GM19238 (cell line): ENCODE measurements at regions not wholly inside any gene's neighbourhood (a gene's known extent, or its start where the extent isn't known, plus 50 kb on each side); places are given as distances from the start of the nearest gene placed in this dataset.
"Not testable (repeated sequence)": the region's sequence is repeated elsewhere in the genome, so short reads cannot be mapped to it uniquely, and the experiment has no call there.

Experiments
- DNase-seq: peaks from one replicate; pipeline ENCODE4 v3.0.0; 2011; ENCODE audit warnings: low spot score; ENCODE audit not compliant: insufficient read length

DNA sequence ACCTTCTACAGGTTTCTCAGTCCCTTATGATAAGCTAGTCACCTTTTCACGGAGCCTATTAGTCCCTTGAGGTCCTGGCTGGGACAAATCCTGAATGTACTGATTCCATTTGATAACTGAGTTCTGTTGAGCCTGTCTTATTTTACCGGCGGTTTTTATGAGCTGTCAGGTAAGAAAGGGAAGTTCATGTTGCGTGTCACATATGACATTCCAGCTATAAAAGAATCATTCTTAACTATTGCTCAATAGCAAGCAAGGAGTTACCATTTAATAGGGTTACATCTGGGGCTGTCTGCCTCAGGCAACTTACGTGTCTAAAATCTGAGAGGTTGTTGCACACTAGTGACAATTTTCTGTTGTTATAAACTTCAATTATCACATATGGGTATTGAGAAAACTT is 394.6 kb downstream of the TECRL start:
- DNase-seq: no peak

DNA sequence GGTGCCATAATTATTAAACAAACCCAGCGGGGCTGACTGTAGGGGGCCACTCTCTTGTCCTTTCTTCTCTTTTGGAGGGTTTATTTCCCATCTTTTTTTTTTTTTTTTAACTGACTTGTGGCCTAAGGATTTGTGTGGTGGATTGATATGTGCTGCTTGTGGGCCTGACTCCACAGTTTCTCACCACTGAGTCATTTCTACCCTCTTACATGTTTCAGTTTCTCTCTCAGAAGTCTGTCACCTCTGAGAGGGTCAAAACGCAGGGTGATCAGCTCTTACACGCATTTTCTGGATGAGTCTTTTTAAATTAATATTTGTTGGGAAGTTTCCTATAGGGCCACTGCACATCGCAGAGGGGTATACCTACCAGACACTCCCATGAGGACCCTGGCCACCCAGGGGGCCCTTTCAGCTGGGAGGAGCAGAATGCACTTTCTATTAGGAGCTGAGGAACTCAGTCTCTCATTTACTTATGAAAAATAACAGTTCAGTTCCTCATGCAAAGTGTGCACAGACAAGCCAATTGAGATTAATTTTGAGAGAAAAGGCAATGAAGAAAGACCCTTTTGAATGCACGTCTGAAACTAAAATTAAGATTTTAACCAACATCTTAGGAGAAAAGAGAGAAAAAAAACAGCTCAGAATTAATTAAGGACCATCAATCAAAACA is 407.9 kb downstream of the TECRL start:
- no peak for DNase-seq

GRCh38 chr4:64000241-64000640 is 409.0 kb downstream of the TECRL start:
- no peak for DNase-seq

GRCh38 chr4:63986253-63986652 is 423.0 kb downstream of the TECRL start:
- DNase-seq: no peak

DNA sequence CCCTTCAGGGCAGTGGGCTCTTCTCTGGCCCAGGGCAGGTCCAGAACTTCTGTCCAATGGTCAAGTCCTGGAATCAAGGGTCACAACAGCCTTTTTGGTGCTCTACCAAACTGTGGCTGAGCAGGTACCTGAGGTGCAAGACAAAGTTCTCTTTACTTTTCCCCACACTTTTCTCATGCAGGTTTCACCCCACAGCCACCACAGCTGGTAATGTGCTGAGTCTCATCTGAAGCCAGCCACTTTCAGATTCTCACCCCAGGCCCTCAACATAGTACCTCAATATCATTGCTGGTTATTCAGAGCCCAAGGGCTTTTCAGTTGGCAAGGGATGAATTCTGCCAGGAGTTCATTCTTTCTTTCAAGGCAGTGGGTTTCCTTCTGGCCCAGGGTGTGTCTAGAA is 426.0 kb downstream of the TECRL start:
- DNase-seq: no peak

GRCh38 chr4:63965875-63966274 is 443.4 kb downstream of the TECRL start:
- no peak for DNase-seq

GRCh38 chr4:63942706-63943286 is 466.5 kb downstream of the TECRL start:
- DNase-seq: not testable (repeated sequence)

GRCh38 chr4:63937961-63938360 is 471.3 kb downstream of the TECRL start:
- DNase-seq: no peak

- DNase-seq: no peak
Observed at GRCh38 chr4:63922146-63922545, 487.1 kb downstream of the TECRL start.

DNA sequence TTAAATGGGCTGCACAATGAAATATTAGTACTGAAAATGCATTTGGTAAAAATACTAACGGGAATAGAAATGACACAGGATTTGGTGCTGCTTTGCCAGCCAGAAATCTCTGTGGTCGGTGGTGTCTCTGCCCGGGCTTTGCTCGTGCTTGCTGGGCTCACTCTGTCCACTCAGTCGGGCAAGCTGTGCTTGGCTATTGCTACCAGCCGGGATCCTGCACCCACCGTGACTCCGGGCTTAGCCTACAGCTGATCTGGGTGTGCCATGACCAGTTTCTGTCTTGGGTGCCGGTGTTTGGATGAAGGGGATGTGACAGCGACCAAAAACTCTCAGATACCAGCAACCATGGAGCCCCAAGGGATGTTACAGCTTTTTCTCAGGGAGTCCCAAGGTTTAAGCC is 487.7 kb downstream of the TECRL start:
- no peak for DNase-seq

DNA sequence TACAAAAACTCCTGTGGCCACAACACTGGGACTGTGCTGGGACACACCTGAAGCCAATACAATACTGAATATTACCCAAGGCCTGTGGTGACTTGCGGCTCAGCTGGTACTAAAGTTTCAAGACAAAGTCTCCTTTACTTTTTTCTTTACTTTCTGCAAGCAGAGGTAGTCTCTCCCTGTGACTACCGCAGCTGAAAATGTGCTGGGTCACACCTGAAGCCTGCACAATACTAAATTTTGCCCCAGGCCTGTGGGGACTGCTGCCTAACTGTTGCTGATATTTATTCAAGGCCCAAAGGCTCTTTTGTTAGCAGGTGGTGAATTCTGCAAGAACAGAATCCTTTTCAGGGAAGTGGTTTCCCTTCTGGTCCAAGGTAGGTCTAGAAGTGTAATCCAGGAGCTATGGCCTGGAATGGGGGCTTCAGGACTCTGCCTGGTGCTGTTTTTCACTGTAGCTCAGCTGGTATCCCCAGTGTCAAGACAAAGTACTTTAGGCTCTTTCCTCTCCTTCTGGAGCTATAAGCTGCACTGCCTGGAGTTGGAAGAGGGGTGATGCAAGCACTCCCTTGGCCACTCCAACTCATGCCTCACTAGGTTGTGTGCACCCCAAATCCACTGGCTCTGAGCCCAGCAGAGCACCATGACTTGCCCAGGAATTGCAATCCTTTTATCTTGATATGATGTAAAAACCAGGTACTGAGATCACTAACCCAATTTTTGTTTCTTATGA is 489.4 kb downstream of the TECRL start:
- DNase-seq: no peak

DNA sequence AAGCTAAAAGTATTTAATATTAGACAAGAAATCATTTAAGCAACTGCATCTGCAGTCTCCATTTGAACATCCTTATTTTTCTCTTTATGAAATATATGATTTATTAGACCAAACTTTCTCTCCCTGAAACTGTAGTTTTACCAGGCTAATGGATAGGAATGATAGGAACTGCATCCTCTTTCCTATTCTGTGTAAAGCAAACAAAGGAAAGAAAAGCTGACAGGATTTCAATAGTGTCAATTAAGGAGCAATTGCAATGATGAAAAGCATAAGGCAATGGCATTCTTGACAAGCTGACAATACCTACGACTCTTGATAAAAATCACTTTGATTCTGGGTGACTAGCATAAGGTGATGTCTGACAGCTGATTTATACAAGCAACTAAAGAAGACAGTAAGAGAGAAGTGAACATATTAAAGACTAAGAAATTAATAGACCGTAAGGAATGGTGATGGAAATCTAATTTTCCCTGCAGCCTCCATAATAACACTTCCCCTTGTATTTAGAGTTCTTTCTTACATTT is 502.5 kb downstream of the TECRL start:
- DNase-seq: no peak

DNA sequence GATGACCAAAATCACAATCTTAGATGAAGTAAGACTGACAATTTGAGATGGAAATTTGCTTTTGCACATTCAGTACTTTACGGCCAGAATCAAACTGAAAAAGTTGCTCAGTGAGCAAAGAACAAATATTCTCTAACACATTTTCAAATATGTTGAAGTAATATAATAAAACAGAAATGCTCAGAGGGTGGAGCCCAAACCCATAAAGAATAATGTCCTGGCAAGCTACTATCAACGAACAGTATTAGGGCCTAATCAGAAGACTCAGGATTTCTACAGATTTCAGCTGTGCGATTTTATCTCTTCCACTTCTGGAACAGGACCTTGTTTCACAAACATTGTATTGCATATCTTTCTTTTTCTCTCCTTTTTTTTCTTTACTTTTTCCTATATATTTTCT is 505.0 kb downstream of the TECRL start:
- no peak for DNase-seq

- no peak for DNase-seq
Observed at GRCh38 chr4:63901304-63901703, 507.9 kb downstream of the TECRL start.

DNA sequence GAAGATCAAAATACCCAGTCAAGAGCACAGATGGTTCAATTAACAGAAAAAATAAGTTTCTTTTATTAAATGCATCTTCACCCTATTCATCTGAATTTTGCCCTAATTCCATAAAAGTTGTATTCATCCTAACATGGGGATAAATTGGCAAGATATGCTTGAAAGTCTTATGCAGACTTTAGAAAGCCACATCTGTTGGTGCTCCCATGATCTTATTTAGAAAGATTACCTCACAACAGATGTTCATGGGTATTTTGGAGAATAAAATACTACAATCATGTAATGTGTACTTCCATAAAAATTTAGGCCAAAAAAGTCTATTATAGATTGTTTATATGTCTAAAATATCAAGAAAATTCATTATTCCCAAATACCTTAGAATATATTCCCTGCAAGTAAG is 510.3 kb downstream of the TECRL start:
- DNase-seq: no peak

DNA sequence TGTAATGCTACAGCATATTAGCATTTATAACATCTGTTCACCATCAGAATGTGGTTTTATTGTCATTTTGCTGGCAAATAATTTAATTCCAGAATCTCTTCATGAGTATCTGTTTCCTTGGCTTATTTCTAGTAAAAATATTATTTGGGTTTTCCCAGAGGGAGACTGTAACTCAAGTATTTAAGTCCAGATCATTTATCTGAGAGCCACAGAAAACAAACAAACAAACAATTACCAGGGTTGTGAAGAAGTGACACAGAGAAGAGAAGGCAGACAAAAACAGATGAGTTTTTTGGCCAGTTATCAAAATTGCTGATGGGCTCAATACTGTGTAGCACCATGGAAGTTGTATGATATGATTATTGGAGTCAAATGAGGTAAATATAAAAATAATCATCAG is 515.1 kb downstream of the TECRL start:
- DNase-seq: no peak

- DNase-seq: no peak
Observed at GRCh38 chr4:63869370-63869769, 539.9 kb downstream of the TECRL start.

DNA sequence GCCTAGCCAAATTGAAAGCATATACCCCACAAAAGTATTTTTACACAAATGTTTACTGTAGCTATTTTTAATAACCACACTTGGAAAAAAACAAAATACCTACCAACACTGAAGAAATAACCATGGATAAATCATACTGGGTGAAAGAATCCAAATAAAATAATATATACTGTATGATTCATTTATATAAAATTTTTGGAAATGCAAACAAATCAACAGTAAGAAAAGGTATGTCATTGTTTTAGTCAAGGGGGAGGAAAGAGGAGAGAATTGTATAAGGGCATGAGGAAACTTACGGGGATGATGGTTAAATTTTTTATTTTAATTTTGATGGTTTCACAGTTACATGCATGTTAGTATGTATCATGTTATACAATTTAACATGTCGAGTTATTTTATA is 557.8 kb downstream of the TECRL start:
- DNase-seq: no peak

DNA sequence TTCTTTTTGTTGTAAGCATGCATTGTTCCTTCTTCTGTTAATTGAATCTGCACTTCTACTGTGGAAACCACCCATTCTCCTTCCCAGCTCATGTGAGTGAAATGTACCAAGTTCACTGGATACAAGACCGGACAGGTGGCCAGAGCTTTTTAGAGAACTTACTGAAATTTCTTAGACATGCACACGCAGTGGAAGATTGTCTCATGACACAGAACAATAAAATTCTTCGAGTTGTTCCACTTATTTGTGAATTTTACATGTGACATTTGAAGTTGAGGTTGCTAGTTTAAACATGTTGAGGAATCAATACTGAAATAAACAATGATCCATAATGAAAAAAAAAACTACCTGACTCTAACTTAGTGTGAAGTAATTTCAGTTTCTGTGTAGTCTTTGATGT is 568.0 kb downstream of the TECRL start:
- no peak for DNase-seq

DNA sequence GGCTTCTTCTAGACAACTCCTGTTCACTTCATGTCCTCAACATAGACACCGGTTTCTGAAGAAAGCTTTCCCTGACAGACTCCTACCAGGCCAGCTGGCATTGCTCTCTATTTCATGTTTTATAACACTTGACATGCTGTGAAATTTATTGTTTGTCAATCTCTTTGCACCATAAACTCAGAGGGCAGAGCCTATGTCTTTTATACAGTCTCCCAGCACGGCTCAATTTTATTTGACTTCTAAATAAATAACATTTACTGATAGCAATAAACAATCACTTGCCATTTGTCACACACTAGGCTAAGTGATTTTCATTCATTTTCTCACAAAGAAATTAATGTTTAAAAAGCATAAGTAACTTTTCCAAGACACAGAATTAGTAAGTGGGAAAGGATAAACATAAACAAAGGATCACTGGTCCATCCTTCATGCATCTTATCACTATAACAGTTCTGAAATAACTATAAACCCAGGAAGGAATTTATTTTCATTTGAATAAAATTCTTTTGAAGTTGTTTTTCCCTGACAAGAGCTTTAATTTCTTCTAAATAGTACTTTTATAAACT is 577.6 kb downstream of the TECRL start:
- no peak for DNase-seq

DNA sequence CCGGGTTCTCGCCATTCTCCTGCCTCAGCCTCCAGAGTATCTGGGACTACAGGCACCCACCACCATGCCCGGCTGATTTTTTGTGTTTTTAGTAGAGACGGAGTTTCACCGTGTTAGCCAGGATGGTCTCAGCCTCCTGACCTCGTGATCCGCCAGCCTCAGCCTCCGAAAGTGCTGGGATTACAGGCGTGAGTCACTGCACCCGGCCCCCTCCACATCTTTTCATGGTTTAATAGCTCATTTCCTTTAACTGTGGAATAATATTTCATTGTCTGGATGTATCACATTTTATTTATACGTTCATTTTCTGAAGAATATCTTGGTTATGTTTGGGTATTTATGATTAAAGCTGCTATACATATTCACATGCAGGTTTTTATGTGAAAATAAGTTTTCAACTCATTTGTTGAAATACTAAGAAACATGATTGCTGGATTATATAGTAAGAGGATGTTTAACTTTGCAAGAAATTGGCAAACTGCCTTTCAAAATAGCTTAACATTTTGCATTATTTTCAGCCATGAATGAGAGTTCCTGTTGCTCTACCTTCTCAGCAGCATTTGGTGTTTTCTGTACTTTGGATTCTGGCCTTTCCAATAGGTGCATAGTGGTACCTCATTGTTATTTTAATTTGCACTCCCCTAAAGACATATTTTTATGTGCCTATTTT is 591.9 kb downstream of the TECRL start:
- no peak for DNase-seq
